ENCODE measurements at regions not wholly inside any gene's neighbourhood (a gene's known extent, or its start where the extent isn't known, plus 50 kb on each side); places are given as distances from the start of the nearest gene placed in this dataset.

DNA sequence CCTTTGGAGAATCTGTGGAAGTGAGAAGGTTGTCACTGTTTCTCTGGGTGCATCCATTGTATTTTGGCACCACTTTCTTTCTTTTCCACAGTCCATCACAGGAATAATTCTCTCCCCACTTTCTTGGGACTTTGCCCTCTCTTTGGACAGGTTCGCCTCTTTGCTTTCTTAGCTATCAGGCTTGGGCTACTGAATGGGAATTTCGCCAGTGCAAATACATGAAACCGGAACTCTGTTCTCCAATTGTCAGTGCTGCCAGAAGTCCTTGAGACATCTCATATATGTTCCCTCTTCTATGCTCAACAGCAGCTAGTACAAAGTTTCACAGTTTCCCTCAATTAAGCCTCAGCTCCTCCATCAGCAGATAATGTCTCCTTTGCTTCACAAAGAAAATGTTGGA is 76.2 kb downstream of the NABP1 start:
- intact Hi-C loops (cut with DNase I; ENCODE audit: low total_unique reads), result no loop called here
- TF ChIP-seq CTCF (IDR thresholded peaks at IDR 0.05), result no peak
- Histone ChIP-seq H3K9me3 (no peaks in the 10 kb centered on the region), H3K4me3 (no peak overlapping the region), H3K4me1 (no peaks in the 10 kb centered on the region), H3K27me3 (no peaks in the 10 kb centered on the region), H3K36me3 (no peaks in the 10 kb centered on the region), H3K27ac (no peak overlapping the region)
- no peak for DNase-seq

- Histone ChIP-seq H3K4me3 (no peak overlapping the region), H3K9me3 (no peaks in the 10 kb centered on the region), H3K27ac (no peak overlapping the region), H3K27me3 (no peaks in the 10 kb centered on the region), H3K36me3 (no peaks in the 10 kb centered on the region), H3K4me1 (no peaks in the 10 kb centered on the region)
- no peak for TF ChIP-seq CTCF (IDR thresholded peaks at IDR 0.05)
- DNase-seq, result no peak
- intact Hi-C loops (cut with DNase I; ENCODE audit: low total_unique reads), result no loop called here
Observed at GRCh38 chr2:191756761-191757160, 78.8 kb downstream of the NABP1 start.

DNA sequence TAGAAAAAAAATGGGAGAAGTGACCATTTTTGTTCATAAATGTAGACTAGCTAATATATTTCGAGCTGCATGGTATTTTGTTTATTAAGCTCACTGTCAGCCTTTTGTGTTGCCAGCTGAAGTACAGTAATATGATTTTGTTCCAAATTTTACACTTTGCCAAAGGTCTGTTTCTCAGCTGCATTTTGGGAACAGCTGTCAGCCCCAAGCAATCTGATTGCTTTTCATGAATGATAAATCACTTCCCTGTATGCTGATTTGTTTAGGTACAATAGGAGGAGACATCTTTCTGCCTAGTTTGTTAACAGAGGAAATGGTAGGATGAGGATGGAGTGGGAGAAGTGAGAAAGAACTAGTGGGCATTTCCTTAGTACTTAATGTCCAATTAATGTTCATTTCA is 79.3 kb downstream of the NABP1 start:
- no peaks in the 10 kb centered on the region for H3K9me3 ChIP-seq
- no peak overlapping the region for H3K27ac ChIP-seq
- no peak for TF ChIP-seq CTCF (IDR thresholded peaks at IDR 0.05)
- no peaks in the 10 kb centered on the region for H3K36me3 ChIP-seq
- H3K4me3 ChIP-seq, result no peak overlapping the region
- intact Hi-C loops (cut with DNase I; ENCODE audit: low total_unique reads), result no loop called here
- H3K4me1 ChIP-seq, result no peaks in the 10 kb centered on the region
- no peak for DNase-seq
- H3K27me3 ChIP-seq, result no peaks in the 10 kb centered on the region

DNA sequence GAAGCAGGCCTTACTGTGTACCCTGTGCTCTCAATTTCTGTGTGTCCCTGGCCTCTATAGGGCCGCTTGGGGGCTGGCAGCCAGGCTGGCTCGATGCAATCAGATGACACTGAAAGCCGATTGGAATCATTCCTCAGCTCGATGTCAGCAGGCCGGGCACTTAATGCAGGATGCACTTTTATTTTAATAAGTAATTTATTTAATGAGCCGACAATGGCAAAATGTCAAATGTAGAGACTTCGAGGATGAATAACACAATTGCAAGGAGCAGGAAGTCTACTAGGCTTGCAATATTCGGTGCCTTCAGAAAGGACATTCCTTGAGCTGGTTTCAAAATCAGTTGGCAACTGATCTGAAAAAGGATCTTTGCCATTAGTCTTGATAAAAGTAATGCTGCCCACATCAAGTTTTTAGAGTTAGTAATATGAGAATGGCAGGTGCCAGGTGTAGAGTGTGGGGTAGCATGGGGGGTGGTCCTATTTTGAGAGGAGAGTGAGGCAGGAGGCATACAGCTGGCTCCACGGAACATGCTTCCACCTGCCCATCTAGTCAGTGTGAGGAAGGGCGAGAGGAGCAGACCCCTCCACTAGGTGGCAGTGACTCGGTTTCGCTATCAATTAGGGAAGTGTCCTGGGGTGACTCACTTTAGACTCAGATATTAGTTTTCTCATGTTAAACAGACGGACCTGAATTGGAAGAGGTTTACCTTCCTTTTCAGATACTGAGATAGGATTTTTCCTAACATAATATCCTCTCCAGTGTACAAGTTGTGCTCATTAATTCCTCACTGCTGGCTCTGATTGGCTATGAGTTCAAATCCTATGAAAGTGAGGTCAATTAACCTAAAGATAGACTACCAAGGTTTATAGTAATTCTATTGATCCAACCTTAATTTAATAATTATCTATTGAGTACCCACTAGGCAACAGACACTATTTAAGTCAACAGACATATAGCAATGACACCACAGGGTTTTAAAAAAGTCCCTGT is 80.9 kb downstream of the NABP1 start:
- Histone ChIP-seq H3K4me3 (no peak overlapping the region), H3K36me3 (no peaks in the 10 kb centered on the region), H3K9me3 (no peaks in the 10 kb centered on the region), H3K27ac (no peak overlapping the region), H3K4me1 (no peaks in the 10 kb centered on the region), H3K27me3 (no peaks in the 10 kb centered on the region)
- intact Hi-C loops (cut with DNase I; ENCODE audit: low total_unique reads), result no loop called here
- TF ChIP-seq CTCF (IDR thresholded peaks at IDR 0.05), result no peak
- peak in 1 of 2 donors; percentile 27 for DNase-seq

DNA sequence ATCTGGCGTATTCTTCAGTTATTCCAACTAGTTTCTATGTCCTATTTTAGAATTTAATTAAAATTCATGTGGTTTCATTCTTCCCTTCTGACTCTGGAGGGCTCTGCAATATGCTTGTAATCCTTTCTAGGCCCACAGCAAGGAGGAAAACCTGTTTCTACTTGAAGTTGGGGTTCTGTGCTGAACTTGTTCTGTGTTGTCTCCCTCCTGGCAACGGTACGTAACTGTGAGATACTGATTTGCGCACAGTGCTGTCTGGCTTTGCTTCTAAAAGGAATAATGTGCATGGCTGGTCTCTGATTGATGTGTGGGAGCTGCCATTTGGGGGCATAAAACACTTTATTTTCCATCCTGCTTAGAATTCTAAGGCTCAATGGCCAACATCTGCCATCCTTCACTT is 81.7 kb downstream of the NABP1 start:
- no peak for TF ChIP-seq CTCF (IDR thresholded peaks at IDR 0.05)
- DNase-seq, result no peak
- Histone ChIP-seq H3K27me3 (no peaks in the 10 kb centered on the region), H3K4me1 (no peaks in the 10 kb centered on the region), H3K4me3 (no peak overlapping the region), H3K27ac (no peak overlapping the region), H3K36me3 (no peaks in the 10 kb centered on the region), H3K9me3 (no peaks in the 10 kb centered on the region)
- intact Hi-C loops (cut with DNase I; ENCODE audit: low total_unique reads), result no loop called here

Measured in tibial artery (tissue), 4 donors.